IMR-90 (cell line): ENCODE measurements at regions not wholly inside any gene's neighbourhood (a gene's known extent, or its start where the extent isn't known, plus 50 kb on each side); places are given as distances from the start of the nearest gene placed in this dataset.

Source experiments
- BHLHE40 ChIP-seq: fragments of 150-350 bp; IDR thresholded peaks from 2 replicates; pipeline ENCODE4 v1.6.1; 2016; ENCODE audit warnings: mild to moderate bottlenecking, low read depth, low read length
- CEBPB ChIP-seq: IDR thresholded peaks from 2 replicates; pipeline ENCODE4 v1.6.1; 2012; ENCODE audit warnings: low read depth, low read length, improper control_type of control experiment
- CHD1 ChIP-seq: IDR thresholded peaks from 2 replicates; pipeline ENCODE4 v1.6.1; 2012; ENCODE audit warnings: low read depth, low read length, improper control_type of control experiment
- POLR2A ChIP-seq: IDR thresholded peaks from 2 replicates; pipeline ENCODE4 v1.6.1; 2012; ENCODE audit warnings: mild to moderate bottlenecking, low read depth, low read length
- RAD21 ChIP-seq: IDR thresholded peaks from 2 replicates; pipeline ENCODE4 v1.6.1; 2012; ENCODE audit warnings: low read length, improper control_type of control experiment
- RCOR1 ChIP-seq: IDR thresholded peaks from 2 replicates; pipeline ENCODE4 v1.6.1; 2012; ENCODE audit warnings: mild to moderate bottlenecking, low read length, improper control_type of control experiment; ENCODE audit not compliant: insufficient replicate concordance
- RFX5 ChIP-seq: IDR thresholded peaks from 2 replicates; pipeline ENCODE4 v1.8.0; 2012; ENCODE audit warnings: low read depth, mild to moderate bottlenecking, low read length, moderate library complexity
- TF ChIP-seq, protein P1 (sequence below): conservative IDR thresholded peaks from 2 replicates; pipeline ENCODE4 v1.5.1; 2012; ENCODE audit warnings: mild to moderate bottlenecking, low read depth, low read length, improper control_type of control experiment

DNA sequence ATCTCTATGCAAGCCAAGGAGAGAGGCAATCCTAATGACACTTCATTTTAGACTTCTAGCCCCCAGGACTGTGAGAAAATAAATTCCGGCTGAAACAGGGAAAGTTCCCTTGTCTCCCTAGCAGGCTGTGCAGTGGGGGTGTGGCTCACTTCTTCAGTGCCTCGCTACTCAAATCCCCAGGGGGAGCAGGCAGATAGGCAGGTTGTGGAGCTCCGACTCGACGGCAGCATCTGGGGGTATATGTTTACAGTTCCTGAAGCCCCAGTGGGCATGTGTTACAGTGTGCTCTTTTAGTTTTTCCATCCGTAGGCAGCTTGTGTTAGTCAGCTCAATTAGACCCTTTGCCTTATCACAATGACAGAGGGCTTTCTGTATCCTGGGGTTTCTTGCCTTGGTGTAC is 836.5 kb downstream of the PDCD6IP start:
- TF ChIP-seq, protein P1, sequence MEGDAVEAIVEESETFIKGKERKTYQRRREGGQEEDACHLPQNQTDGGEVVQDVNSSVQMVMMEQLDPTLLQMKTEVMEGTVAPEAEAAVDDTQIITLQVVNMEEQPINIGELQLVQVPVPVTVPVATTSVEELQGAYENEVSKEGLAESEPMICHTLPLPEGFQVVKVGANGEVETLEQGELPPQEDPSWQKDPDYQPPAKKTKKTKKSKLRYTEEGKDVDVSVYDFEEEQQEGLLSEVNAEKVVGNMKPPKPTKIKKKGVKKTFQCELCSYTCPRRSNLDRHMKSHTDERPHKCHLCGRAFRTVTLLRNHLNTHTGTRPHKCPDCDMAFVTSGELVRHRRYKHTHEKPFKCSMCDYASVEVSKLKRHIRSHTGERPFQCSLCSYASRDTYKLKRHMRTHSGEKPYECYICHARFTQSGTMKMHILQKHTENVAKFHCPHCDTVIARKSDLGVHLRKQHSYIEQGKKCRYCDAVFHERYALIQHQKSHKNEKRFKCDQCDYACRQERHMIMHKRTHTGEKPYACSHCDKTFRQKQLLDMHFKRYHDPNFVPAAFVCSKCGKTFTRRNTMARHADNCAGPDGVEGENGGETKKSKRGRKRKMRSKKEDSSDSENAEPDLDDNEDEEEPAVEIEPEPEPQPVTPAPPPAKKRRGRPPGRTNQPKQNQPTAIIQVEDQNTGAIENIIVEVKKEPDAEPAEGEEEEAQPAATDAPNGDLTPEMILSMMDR = no peak
- TF ChIP-seq CEBPB = no peak
- TF ChIP-seq RAD21 = no peak
- TF ChIP-seq RFX5 = no peak
- TF ChIP-seq CHD1 = no peak
- no peak for TF ChIP-seq POLR2A
- TF ChIP-seq RCOR1 = no peak
- no peak for TF ChIP-seq BHLHE40
